ENCODE measurements at regions not wholly inside any gene's neighbourhood (a gene's known extent, or its start where the extent isn't known, plus 50 kb on each side); places are given as distances from the start of the nearest gene placed in this dataset.

GRCh38 chr2:15728245-15728938, 136.7 kb downstream of the DDX1 start:
- TF ChIP-seq CTCF (IDR thresholded peaks at IDR 0.05; ENCODE audit: low read depth, low read length, missing control alignments) = no peak
- in situ Hi-C loops (cut with HindIII; ENCODE audit: low sequenced_read_pairs) = no loop called here
- no peak overlapping the region for H3K4me3 ChIP-seq (ENCODE audit: low read depth, low read length)
- DNase-seq (ENCODE audit: low read depth) = no peak

GRCh38 chr2:15729001-15729400, 137.3 kb downstream of the DDX1 start:
- H3K4me3 ChIP-seq (ENCODE audit: low read depth, low read length) = no peak overlapping the region
- DNase-seq (ENCODE audit: low read depth) = no peak
- in situ Hi-C loops (cut with HindIII; ENCODE audit: low sequenced_read_pairs) = no loop called here
- no peak for TF ChIP-seq CTCF (IDR thresholded peaks at IDR 0.05; ENCODE audit: low read depth, low read length, missing control alignments)

GRCh38 chr2:15729709-15730544, 138.3 kb downstream of the DDX1 start:
- DNase-seq (ENCODE audit: low read depth) = no peak
- TF ChIP-seq CTCF (IDR thresholded peaks at IDR 0.05; ENCODE audit: low read depth, low read length, missing control alignments) = no peak
- in situ Hi-C loops (cut with HindIII; ENCODE audit: low sequenced_read_pairs) = no loop called here

GRCh38 chr2:15730545-15731212, 139.0 kb downstream of the DDX1 start:
- no peak for TF ChIP-seq CTCF (IDR thresholded peaks at IDR 0.05; ENCODE audit: low read depth, low read length, missing control alignments)
- in situ Hi-C loops (cut with HindIII; ENCODE audit: low sequenced_read_pairs) = no loop called here
- H3K4me3 ChIP-seq (ENCODE audit: low read depth, low read length) = no peak overlapping the region
- DNase-seq (ENCODE audit: low read depth) = peak; percentile 89

More at GRCh38 chr2:15729709-15730544, 138.3 kb downstream of the DDX1 start:
- no peak overlapping the region for H3K4me3 ChIP-seq (ENCODE audit: low read depth, low read length)

- in situ Hi-C loops (cut with HindIII; ENCODE audit: low sequenced_read_pairs) = no loop called here
- no peak for DNase-seq (ENCODE audit: low read depth)
- H3K4me3 ChIP-seq (ENCODE audit: low read depth, low read length) = no peak overlapping the region
- no peak for TF ChIP-seq CTCF (IDR thresholded peaks at IDR 0.05; ENCODE audit: low read depth, low read length, missing control alignments)
These were observed 139.7 kb downstream of the DDX1 start for GRCh38 chr2:15731213-15731888.

GRCh38 chr2:15731889-15732271, 140.2 kb downstream of the DDX1 start:
- DNase-seq (ENCODE audit: low read depth) = no peak
- H3K4me3 ChIP-seq (ENCODE audit: low read depth, low read length) = no peak overlapping the region
- in situ Hi-C loops (cut with HindIII; ENCODE audit: low sequenced_read_pairs) = no loop called here
- no peak for TF ChIP-seq CTCF (IDR thresholded peaks at IDR 0.05; ENCODE audit: low read depth, low read length, missing control alignments)

All from astrocyte of the cerebellum (primary cell).